Gastroesophageal sphincter (tissue), 4 donors: ENCODE measurements at regions not wholly inside any gene's neighbourhood (a gene's known extent, or its start where the extent isn't known, plus 50 kb on each side); places are given as distances from the start of the nearest gene placed in this dataset.

Source experiments
- ATAC-seq: fragments of 150-250 bp; one replicate; pipeline ENCODE4 v1.9.1; 2016; ENCODE audit warnings: mild to moderate bottlenecking, moderate library complexity
- H3K27ac ChIP-seq, 4 donors: fragments of 200-600 bp; sonication (generic) in 3 of 4; 1 replicate in 3 of 4; 2 replicates in 1 of 4; pipeline ENCODE4 v1.5.1; 2016 to 2019
- H3K27me3 ChIP-seq: fragments of 200-600 bp; sonication (generic); one replicate; pipeline ENCODE4 v1.5.1; 2019
- H3K36me3 ChIP-seq, 2 donors: fragments of 200-600 bp; sonication (generic); one replicate each; pipeline ENCODE4 v1.5.1; 2019; ENCODE audit warnings: control low read depth in 1 of 2
- H3K4me1 ChIP-seq, 3 donors: fragments of 200-600 bp; sonication (generic); 1 replicate in 2 of 3; 2 replicates in 1 of 3; pipeline ENCODE4 v1.5.1; 2016 to 2019; ENCODE audit warnings: control low read depth in 2 of 3
- H3K4me3 ChIP-seq, 2 donors: fragments of 200-600 bp; sonication (generic); one replicate each; pipeline ENCODE4 v1.5.1; 2019; ENCODE audit warnings: mild to moderate bottlenecking in 1 of 2, moderate library complexity in 1 of 2
- H3K9me3 ChIP-seq, 3 donors: fragments of 200-600 bp; sonication (generic); one replicate each; pipeline ENCODE4 v1.5.1; 2017 to 2019; ENCODE audit warnings: control low read depth in 2 of 3
- EP300 ChIP-seq: sonication (generic); formaldehyde crosslinking; IDR thresholded peaks from one replicate; pipeline ENCODE4 v1.6.1; 2017; ENCODE audit warnings: antibody characterized with exemption, mild to moderate bottlenecking
- POLR2A ChIP-seq, 2 donors: fragments of 450-650 bp; IDR thresholded peaks; one replicate each; pipeline ENCODE4 v1.6.1; 2017; ENCODE audit warnings: antibody characterized with exemption in 2 of 2, mild to moderate bottlenecking in 2 of 2, moderate library complexity in 1 of 2
- POLR2AphosphoS5 ChIP-seq: sonication (generic); formaldehyde crosslinking; IDR thresholded peaks from one replicate; pipeline ENCODE4 v1.6.1; 2017; ENCODE audit warnings: antibody characterized with exemption
- WGBS, 2 donors: methylation state at CpG; one replicate each; pipeline ENCODE4 v1.1.5; 2018; ENCODE audit warnings: low coverage in 1 of 2; 5-methylcytosine and 5-hydroxymethylcytosine counted together
- TF ChIP-seq, protein P1 (sequence below), 4 experiments: fragments of 200-600 bp in 2 of 4; fragments of 450-650 bp in 2 of 4; sonication (generic) in 1 of 4; IDR thresholded peaks; one replicate each; pipeline ENCODE4 v1.5.1; 2017 to 2019; ENCODE audit warnings: antibody characterized with exemption in 4 of 4, mild to moderate bottlenecking in 2 of 4, moderate library complexity in 2 of 4

- no peak for TF ChIP-seq EP300
- TF ChIP-seq POLR2A (IDR thresholded peaks at IDR 0.05) = no peak
- TF ChIP-seq POLR2AphosphoS5 = no peak
- TF ChIP-seq, protein P1, sequence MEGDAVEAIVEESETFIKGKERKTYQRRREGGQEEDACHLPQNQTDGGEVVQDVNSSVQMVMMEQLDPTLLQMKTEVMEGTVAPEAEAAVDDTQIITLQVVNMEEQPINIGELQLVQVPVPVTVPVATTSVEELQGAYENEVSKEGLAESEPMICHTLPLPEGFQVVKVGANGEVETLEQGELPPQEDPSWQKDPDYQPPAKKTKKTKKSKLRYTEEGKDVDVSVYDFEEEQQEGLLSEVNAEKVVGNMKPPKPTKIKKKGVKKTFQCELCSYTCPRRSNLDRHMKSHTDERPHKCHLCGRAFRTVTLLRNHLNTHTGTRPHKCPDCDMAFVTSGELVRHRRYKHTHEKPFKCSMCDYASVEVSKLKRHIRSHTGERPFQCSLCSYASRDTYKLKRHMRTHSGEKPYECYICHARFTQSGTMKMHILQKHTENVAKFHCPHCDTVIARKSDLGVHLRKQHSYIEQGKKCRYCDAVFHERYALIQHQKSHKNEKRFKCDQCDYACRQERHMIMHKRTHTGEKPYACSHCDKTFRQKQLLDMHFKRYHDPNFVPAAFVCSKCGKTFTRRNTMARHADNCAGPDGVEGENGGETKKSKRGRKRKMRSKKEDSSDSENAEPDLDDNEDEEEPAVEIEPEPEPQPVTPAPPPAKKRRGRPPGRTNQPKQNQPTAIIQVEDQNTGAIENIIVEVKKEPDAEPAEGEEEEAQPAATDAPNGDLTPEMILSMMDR (IDR thresholded peaks at IDR 0.05) = no peak
- H3K27me3 ChIP-seq = no peaks in the 10 kb centered on the region
- no peak overlapping the region for H3K4me3 ChIP-seq
- H3K4me1 ChIP-seq = no peaks in the 10 kb centered on the region
- H3K27ac ChIP-seq = no peak overlapping the region
- H3K9me3 ChIP-seq = peaks cover 0 to under 1% (median 0%) of the 10 kb centered on the region in 3 donors
- WGBS, 2 donors = 35 to 61% methylated on average over 3 to 4 of the region's 5 CpGs
- H3K36me3 ChIP-seq = no peaks in the 10 kb centered on the region
- ATAC-seq = no peak
Observed at GRCh38 chr4:142952821-142953580, 106.9 kb upstream of the INPP4B start.

- no peak overlapping the region for H3K4me3 ChIP-seq
- H3K27ac ChIP-seq = no peak overlapping the region
- no peaks in the 10 kb centered on the region for H3K36me3 ChIP-seq
- WGBS, 2 donors = 100% methylated on average over 2 of the region's 16 CpGs; no CpG with 5 or more reads in 1 of the 2 donors
- no peaks in the 10 kb centered on the region for H3K27me3 ChIP-seq
- no peak for ATAC-seq
- no peaks in the 10 kb centered on the region for H3K9me3 ChIP-seq
- no peak for TF ChIP-seq POLR2AphosphoS5
- TF ChIP-seq POLR2A (IDR thresholded peaks at IDR 0.05) = no peak
- no peak for TF ChIP-seq EP300
- TF ChIP-seq, protein P1 (IDR thresholded peaks at IDR 0.05) = no peak
- H3K4me1 ChIP-seq = peaks cover 0 to under 1% (median 0%) of the 10 kb centered on the region in 3 donors
Observed at GRCh38 chr4:142954415-142954814, 108.3 kb upstream of the INPP4B start.

- WGBS, 2 donors = 78 to 88% methylated on average over 1 to 2 of the region's 2 CpGs
- no peaks in the 10 kb centered on the region for H3K9me3 ChIP-seq
- H3K4me1 ChIP-seq = peaks cover 0 to 11% (median 4%) of the 10 kb centered on the region in 3 donors
- H3K4me3 ChIP-seq = no peak overlapping the region
- no peak for ATAC-seq
- no peak overlapping the region for H3K27ac ChIP-seq
- no peaks in the 10 kb centered on the region for H3K27me3 ChIP-seq
- no peaks in the 10 kb centered on the region for H3K36me3 ChIP-seq
- TF ChIP-seq, protein P1 (IDR thresholded peaks at IDR 0.05) = no peak
- no peak for TF ChIP-seq POLR2A (IDR thresholded peaks at IDR 0.05)
- TF ChIP-seq POLR2AphosphoS5 = no peak
- no peak for TF ChIP-seq EP300
Observed at GRCh38 chr4:142955501-142955900, 109.4 kb upstream of the INPP4B start.

DNA sequence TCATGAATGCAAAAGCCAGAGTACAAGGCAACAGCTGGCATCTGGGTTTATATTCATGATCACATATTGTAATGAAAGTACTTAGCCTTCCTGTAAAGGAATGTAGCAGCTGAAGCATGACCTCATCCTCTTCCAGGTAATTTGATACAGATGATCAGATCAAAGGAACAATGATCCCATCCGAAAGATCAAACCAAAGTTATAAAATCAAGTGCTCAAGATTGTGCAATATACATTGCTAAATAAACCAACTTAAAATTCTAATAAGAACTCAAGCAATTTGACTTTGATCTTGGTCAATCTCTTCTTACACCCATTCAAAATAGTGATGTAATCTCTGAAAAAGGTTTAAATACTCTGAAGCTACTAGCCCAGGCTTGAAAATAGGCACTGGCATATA lies 113.1 kb upstream of the INPP4B start:
- no peaks in the 10 kb centered on the region for H3K36me3 ChIP-seq
- ATAC-seq = no peak
- H3K27me3 ChIP-seq = no peaks in the 10 kb centered on the region
- H3K4me1 ChIP-seq = peaks cover 8 to 28% (median 13%) of the 10 kb centered on the region in 3 donors
- H3K9me3 ChIP-seq = no peaks in the 10 kb centered on the region
- 83 to 86% methylated on average over 1 of the region's 1 CpG for WGBS, 2 donors
- TF ChIP-seq EP300 = no peak
- TF ChIP-seq, protein P1 (IDR thresholded peaks at IDR 0.05) = no peak
- TF ChIP-seq POLR2A (IDR thresholded peaks at IDR 0.05) = no peak
- TF ChIP-seq POLR2AphosphoS5 = no peak
- H3K4me3 ChIP-seq = no peak overlapping the region
- H3K27ac ChIP-seq = no peak overlapping the region

DNA sequence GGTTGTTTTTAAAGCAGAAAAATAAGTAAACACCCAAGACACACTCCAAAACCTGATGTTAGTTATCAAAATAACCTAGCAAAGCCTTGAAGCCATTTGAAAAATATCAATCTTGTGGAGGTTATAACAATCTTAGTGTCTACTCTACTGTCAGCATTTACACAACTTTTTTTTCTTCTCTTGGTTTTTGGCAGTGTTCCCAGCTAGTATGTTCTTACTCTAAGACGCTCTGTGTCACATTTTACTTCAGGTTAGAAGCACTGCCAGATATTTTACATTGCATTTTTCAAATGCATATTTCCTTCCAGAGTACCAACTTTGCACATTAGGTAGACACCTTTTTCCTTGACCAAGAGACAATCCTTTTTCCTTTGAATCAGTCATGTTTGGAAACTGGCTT lies 114.0 kb upstream of the INPP4B start:
- no peak for ATAC-seq
- Histone ChIP-seq H3K4me3 (no peak overlapping the region), H3K27me3 (no peaks in the 10 kb centered on the region), H3K4me1 (peaks cover 8 to 28% (median 13%) of the 10 kb centered on the region in 3 donors), H3K9me3 (no peaks in the 10 kb centered on the region), H3K36me3 (no peaks in the 10 kb centered on the region), H3K27ac (peak overlapping the region in 2 of 4 donors; percentile 21 to 51)
- TF ChIP-seq POLR2AphosphoS5 (no peak), POLR2A (IDR thresholded peaks at IDR 0.05) (no peak)
- TF ChIP-seq, protein P1 (IDR thresholded peaks at IDR 0.05) = no peak
- WGBS, 2 donors = 9 to 17% methylated on average over 1 of the region's 1 CpG
